HCT116 (cell line): ENCODE measurements at regions not wholly inside any gene's neighbourhood (a gene's known extent, or its start where the extent isn't known, plus 50 kb on each side); places are given as distances from the start of the nearest gene placed in this dataset.
A peak's percentile ranks its signal among the peaks of the same experiment; 100 is the strongest.

Experiments used
- ATAC-seq: fragments of 200-7000 bp; cut with Tn5 transposase; 2 replicates; pipeline ENCODE4 v1.9.1; 2020; ENCODE audit warnings: mild to moderate bottlenecking, moderate library complexity
- BruUV-seq: library from RNA; stranded (reverse); fragments of 400-500 nt; replicated peaks from 2 replicates; lab custom pipeline; 2021; lab: Mats Ljungman, UMichigan
- CTCF ChIA-PET: fragments of 300-600 bp; sonication (Branson Sonifier 250); formaldehyde crosslinking; loops from one replicate; lab custom pipeline; 2021; ENCODE audit warnings: antibody characterized with exemption; lab: Charles Lee
- POLR2A ChIA-PET: fragments of 300-600, 350-600 bp; sonication (Branson Sonifier 250); formaldehyde crosslinking; loops from one replicate; lab custom pipeline; 2021; ENCODE audit warnings: antibody characterized with exemption; lab: Charles Lee
- RAD21 ChIA-PET, 2 experiments: fragments of 300-600 bp; sonication (Branson Sonifier 250); formaldehyde crosslinking; loops; one replicate each; lab custom pipeline; 2023; ENCODE audit warnings: low total read pairs in 2 of 2; ENCODE audit not compliant: uncharacterized antibody in 2 of 2, unreplicated experiment in 2 of 2, low non-redundant PET in 1 of 2; lab: Charles Lee
- DNase-seq: peaks from one replicate; pipeline ENCODE4 v3.0.0-alpha.2; 2010; ENCODE audit warnings: low read depth, low spot score
- H2AFZ ChIP-seq: fragments of 200-600 bp; shearing (Covaris generic), sonication (generic); 2 replicates; pipeline ENCODE4 v1.6.1; 2017; ENCODE audit warnings: low read depth, mixed run types, mixed read lengths, antibody characterized with exemption, low read length; ENCODE audit not compliant: poor library complexity, severe bottlenecking
- H3K27ac ChIP-seq: 2 replicates; pipeline ENCODE4 v1.5.1; 2012; ENCODE audit warnings: low read depth, low read length
- H3K27me3 ChIP-seq: fragments of 200-600 bp; sonication (generic); 2 replicates; pipeline ENCODE4 v1.6.1; 2016; ENCODE audit warnings: mixed run types, low read length, mixed read lengths; ENCODE audit not compliant: insufficient read depth
- H3K36me3 ChIP-seq, 2 experiments: fragments of 200-500 bp in 1 of 2; fragments of 200-600 bp in 1 of 2; sonication (Bioruptor generic) in 1 of 2; sonication (generic) in 1 of 2; 2 replicates each; pipeline versions ENCODE4 v1.5.1 to v1.6.1; 2014 to 2016; ENCODE audit warnings: low read length in 2 of 2, inconsistent platforms in 1 of 2, mixed read lengths in 1 of 2, mixed run types in 1 of 2; ENCODE audit not compliant: insufficient read depth in 2 of 2, control insufficient read depth in 1 of 2
- H3K4me1 ChIP-seq, 2 experiments: fragments of 200-600 bp in 1 of 2; sonication (generic) in 1 of 2; 2 replicates each; pipeline versions ENCODE4 v1.5.1 to v1.6.1; 2012 to 2017; ENCODE audit warnings: low read length in 2 of 2, inconsistent platforms in 1 of 2, mild to moderate bottlenecking in 1 of 2, mixed read lengths in 1 of 2, mixed run types in 1 of 2, moderate library complexity in 1 of 2; ENCODE audit not compliant: insufficient read depth in 2 of 2, control insufficient read depth in 1 of 2
- H3K4me2 ChIP-seq: fragments of 200-600 bp; sonication (generic); 2 replicates; pipeline ENCODE4 v1.6.1; 2017; ENCODE audit warnings: mixed run types, low read length, mixed read lengths
- H3K4me3 ChIP-seq, 2 experiments: fragments of 200-600 bp in 1 of 2; sonication (generic) in 1 of 2; replicated peaks in 1 of 2; 2 replicates each; pipeline ENCODE4 v1.5.1; 2011 to 2016; ENCODE audit warnings: low read length in 2 of 2, control low read depth in 1 of 2, low read depth in 1 of 2, mild to moderate bottlenecking in 1 of 2, mixed read lengths in 1 of 2, mixed run types in 1 of 2
- H3K79me2 ChIP-seq: fragments of 200-600 bp; sonication (generic); 2 replicates; pipeline ENCODE4 v1.6.1; 2017; ENCODE audit warnings: mild to moderate bottlenecking, mixed run types, low read length, moderate library complexity, mixed read lengths; ENCODE audit not compliant: insufficient read depth
- H3K9ac ChIP-seq: fragments of 200-600 bp; sonication (generic); 2 replicates; pipeline ENCODE4 v1.6.1; 2016; ENCODE audit warnings: low read length, mixed read lengths
- H3K9me2 ChIP-seq: fragments of 200-600 bp; sonication (generic), shearing (Covaris generic); 2 replicates; pipeline ENCODE4 v1.6.1; 2017; ENCODE audit warnings: mixed run types, mild to moderate bottlenecking, moderate library complexity; ENCODE audit not compliant: insufficient read depth
- H3K9me3 ChIP-seq, 2 experiments: fragments of 200-500 bp in 1 of 2; fragments of 200-600 bp in 1 of 2; sonication (Bioruptor generic) in 1 of 2; sonication (generic) in 1 of 2; 2 replicates each; pipeline ENCODE4 v1.6.1; 2014 to 2017; ENCODE audit warnings: low read length in 2 of 2, mixed read lengths in 2 of 2, inconsistent platforms in 1 of 2, low read depth in 1 of 2, mild to moderate bottlenecking in 1 of 2, mixed run types in 1 of 2, moderate library complexity in 1 of 2; ENCODE audit not compliant: control insufficient read depth in 1 of 2, insufficient read depth in 1 of 2
- H4K20me1 ChIP-seq: fragments of 200-600 bp; sonication (generic), shearing (Covaris generic); 2 replicates; pipeline ENCODE4 v1.6.1; 2017; ENCODE audit warnings: mixed run types, mild to moderate bottlenecking, moderate library complexity; ENCODE audit not compliant: insufficient read depth
- CBX3 ChIP-seq: IDR thresholded peaks from 2 replicates; pipeline ENCODE4 v1.6.1; 2012; ENCODE audit warnings: low read depth
- CEBPB ChIP-seq: IDR thresholded peaks from 2 replicates; pipeline ENCODE4 v1.6.1; 2012; ENCODE audit warnings: low read depth
- CTCF ChIP-seq, 3 experiments: fragments of 200-600 bp in 1 of 3; sonication (generic) in 1 of 3; IDR thresholded peaks in 2 of 3; conservative IDR thresholded peaks in 1 of 3; 2 replicates each; pipeline ENCODE4 v1.5.1; 2012 to 2017; ENCODE audit warnings: low read depth in 2 of 3, low read length in 2 of 3, antibody characterized with exemption in 1 of 3, borderline replicate concordance in 1 of 3, control low read depth in 1 of 3, mild to moderate bottlenecking in 1 of 3, mixed read lengths in 1 of 3, mixed run types in 1 of 3, moderate library complexity in 1 of 3; ENCODE audit not compliant: insufficient read depth in 1 of 3
- EZH2phosphoT487 ChIP-seq: fragments of 200-600 bp; IDR thresholded peaks from 2 replicates; pipeline ENCODE4 v1.6.1; 2018; ENCODE audit warnings: antibody characterized with exemption, borderline replicate concordance
- MAX ChIP-seq: IDR thresholded peaks from 2 replicates; pipeline ENCODE4 v1.6.1; 2012
- REST ChIP-seq: IDR thresholded peaks from 2 replicates; pipeline ENCODE4 v1.6.1; 2012; ENCODE audit warnings: low read depth
- SP1 ChIP-seq: IDR thresholded peaks from 2 replicates; pipeline ENCODE4 v1.6.1; 2012; ENCODE audit warnings: low read depth
- TCF7L2 ChIP-seq: IDR thresholded peaks from 2 replicates; pipeline ENCODE4 v1.7.0; 2011; ENCODE audit warnings: borderline replicate concordance, inconsistent platforms; ENCODE audit not compliant: insufficient read depth, insufficient read length; ENCODE audit errors: extremely low read depth
- intact Hi-C: fragments of 100-400 bp; cut with micrococcal nuclease; formaldehyde crosslinking; loops from 2 replicates; pipeline ENCODE4 v1.10.0; 2022

GRCh38 chr2:58635801-58636375, 394.8 kb upstream of the FANCL start:
- H3K27me3 ChIP-seq: no peaks in the 10 kb centered on the region
- no TSS peak for BruUV-seq
- no peak overlapping the region for H3K9ac ChIP-seq
- ChIA-PET CTCF (no interaction called here), POLR2A (interaction anchor here (1.4 kb wide), 1 partner anchor 11 kb away, joined by 4 read pairs; no protein-coding TSS in a partner anchor), RAD21 (no interaction called here)
- H3K4me3 ChIP-seq: no peak overlapping the region
- DNase-seq (no peak), ATAC-seq (no peak)
- peak overlapping the region; percentile 73 for H3K27ac ChIP-seq
- H3K4me2 ChIP-seq: no peak overlapping the region
- intact Hi-C loops: no loop called here
- no peaks in the 10 kb centered on the region for H3K36me3 ChIP-seq
- H3K4me1 ChIP-seq: peaks cover 36 to 37% of the 10 kb centered on the region in 2 experiments
- no peaks in the 10 kb centered on the region for H3K9me2 ChIP-seq
- H4K20me1 ChIP-seq: no peaks in the 10 kb centered on the region
- no peaks in the 10 kb centered on the region for H3K79me2 ChIP-seq
- TF ChIP-seq SP1 (no peak), MAX (no peak), CBX3 (no peak), CEBPB (no peak), REST (no peak), TCF7L2 (no peak), EZH2phosphoT487 (no peak), CTCF (IDR thresholded peaks at IDR 0.05 in 2 of 3, conservative IDR thresholded peaks at IDR 0.05 in 1 of 3; ENCODE audit: borderline replicate concordance in 1 of 3, insufficient read depth in 1 of 3, low read depth in 2 of 3, low read length in 2 of 3) (no peak)
- no peak overlapping the region for H2AFZ ChIP-seq
- H3K9me3 ChIP-seq: no peaks in the 10 kb centered on the region
